ENCODE measurements at regions not wholly inside any gene's neighbourhood (a gene's known extent, or its start where the extent isn't known, plus 50 kb on each side); places are given as distances from the start of the nearest gene placed in this dataset.

DNA sequence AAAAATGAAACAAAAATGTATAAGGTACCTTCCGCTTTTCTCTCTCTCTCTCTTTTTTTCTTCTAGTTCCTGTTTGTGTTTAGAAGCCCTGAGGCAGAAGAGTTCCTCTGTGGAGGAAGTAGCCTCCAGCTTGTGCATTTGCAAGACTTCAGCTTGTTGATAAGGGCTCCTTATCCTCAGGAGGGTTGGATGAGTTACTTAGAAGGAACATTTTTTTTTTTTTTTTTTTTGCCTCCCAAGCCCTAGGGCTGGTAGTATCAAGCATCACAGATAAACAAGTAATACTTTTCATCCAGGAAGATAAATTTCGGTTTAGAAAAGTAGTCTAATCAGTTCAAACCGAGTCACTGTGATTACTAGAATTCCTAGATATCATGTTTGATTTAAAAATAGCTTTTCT lies 91.0 kb upstream of the CBLB start:
- H3K4me3 Mint-ChIP-seq (ENCODE audit: unreplicated experiment), result no peak overlapping the region
- DNase-seq (ENCODE audit: low spot score), result no peak
- no peaks in the 10 kb centered on the region for H3K4me1 Mint-ChIP-seq (ENCODE audit: unreplicated experiment)
- H3K27me3 Mint-ChIP-seq (ENCODE audit: unreplicated experiment), result no peaks in the 10 kb centered on the region
- H3K9me3 Mint-ChIP-seq (ENCODE audit: unreplicated experiment), result no peaks in the 10 kb centered on the region
- no peak overlapping the region for H3K27ac Mint-ChIP-seq (ENCODE audit: unreplicated experiment)
- no peaks in the 10 kb centered on the region for H3K36me3 Mint-ChIP-seq (ENCODE audit: low read depth, unreplicated experiment)
- TF ChIP-seq, protein P1, sequence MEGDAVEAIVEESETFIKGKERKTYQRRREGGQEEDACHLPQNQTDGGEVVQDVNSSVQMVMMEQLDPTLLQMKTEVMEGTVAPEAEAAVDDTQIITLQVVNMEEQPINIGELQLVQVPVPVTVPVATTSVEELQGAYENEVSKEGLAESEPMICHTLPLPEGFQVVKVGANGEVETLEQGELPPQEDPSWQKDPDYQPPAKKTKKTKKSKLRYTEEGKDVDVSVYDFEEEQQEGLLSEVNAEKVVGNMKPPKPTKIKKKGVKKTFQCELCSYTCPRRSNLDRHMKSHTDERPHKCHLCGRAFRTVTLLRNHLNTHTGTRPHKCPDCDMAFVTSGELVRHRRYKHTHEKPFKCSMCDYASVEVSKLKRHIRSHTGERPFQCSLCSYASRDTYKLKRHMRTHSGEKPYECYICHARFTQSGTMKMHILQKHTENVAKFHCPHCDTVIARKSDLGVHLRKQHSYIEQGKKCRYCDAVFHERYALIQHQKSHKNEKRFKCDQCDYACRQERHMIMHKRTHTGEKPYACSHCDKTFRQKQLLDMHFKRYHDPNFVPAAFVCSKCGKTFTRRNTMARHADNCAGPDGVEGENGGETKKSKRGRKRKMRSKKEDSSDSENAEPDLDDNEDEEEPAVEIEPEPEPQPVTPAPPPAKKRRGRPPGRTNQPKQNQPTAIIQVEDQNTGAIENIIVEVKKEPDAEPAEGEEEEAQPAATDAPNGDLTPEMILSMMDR (IDR thresholded peaks at IDR 0.05; ENCODE audit: unreplicated experiment), result no peak

DNA sequence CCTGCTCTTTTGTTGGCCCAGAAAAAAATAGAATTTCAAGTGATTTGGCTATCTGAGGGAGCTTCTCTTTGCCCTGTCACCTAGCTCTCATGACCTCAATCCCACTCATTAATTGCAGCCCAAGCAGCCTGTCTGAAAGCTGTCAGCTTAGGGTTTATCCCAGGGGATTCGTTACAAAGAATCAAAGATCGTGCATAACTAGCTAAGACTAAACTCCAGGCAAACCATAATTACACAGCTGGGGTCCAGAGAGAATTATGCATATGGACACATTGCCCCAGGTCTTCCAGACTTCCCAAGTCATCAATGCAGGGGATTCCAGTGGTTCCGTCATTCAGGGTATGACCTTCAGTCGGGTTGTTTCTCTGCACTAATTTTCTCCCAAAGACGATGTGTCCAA lies 91.6 kb upstream of the CBLB start:
- no peak overlapping the region for H3K4me3 Mint-ChIP-seq (ENCODE audit: unreplicated experiment)

DNA sequence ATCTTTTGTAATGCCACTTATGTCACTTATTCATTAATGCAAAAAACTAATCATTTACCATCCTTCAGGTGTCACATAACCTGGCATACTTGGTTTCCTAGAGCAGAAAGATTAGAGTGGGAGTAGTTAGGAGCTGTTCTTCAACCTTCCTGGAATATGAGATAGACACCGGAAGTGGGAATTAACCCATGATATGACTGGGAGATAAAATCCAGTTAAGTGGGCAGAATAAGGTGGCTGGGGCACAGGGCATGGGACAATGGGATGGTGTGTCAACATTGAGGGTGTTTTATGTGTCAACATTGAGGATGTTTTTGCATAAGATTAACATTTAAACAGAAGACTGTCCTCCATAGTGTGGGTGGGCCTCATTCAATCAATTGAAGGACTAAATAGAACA lies 94.3 kb upstream of the CBLB start:
- no peaks in the 10 kb centered on the region for H3K9me3 Mint-ChIP-seq (ENCODE audit: unreplicated experiment)
- no peaks in the 10 kb centered on the region for H3K27me3 Mint-ChIP-seq (ENCODE audit: unreplicated experiment)
- DNase-seq (ENCODE audit: low spot score), result no peak
- no peak overlapping the region for H3K4me3 Mint-ChIP-seq (ENCODE audit: unreplicated experiment)
- H3K27ac Mint-ChIP-seq (ENCODE audit: unreplicated experiment), result no peak overlapping the region
- TF ChIP-seq, protein P1 (IDR thresholded peaks at IDR 0.05; ENCODE audit: unreplicated experiment), result no peak
- H3K36me3 Mint-ChIP-seq (ENCODE audit: low read depth, unreplicated experiment), result no peaks in the 10 kb centered on the region
- H3K4me1 Mint-ChIP-seq (ENCODE audit: unreplicated experiment), result no peaks in the 10 kb centered on the region

More for the DNA sequence above, 91.6 kb upstream of the CBLB start:
- Mint-ChIP-seq H3K27me3 (ENCODE audit: unreplicated experiment) (no peaks in the 10 kb centered on the region), H3K36me3 (ENCODE audit: low read depth, unreplicated experiment) (no peaks in the 10 kb centered on the region), H3K4me1 (ENCODE audit: unreplicated experiment) (no peaks in the 10 kb centered on the region), H3K27ac (ENCODE audit: unreplicated experiment) (no peak overlapping the region), H3K9me3 (ENCODE audit: unreplicated experiment) (no peaks in the 10 kb centered on the region)
- DNase-seq (ENCODE audit: low spot score), result no peak
- TF ChIP-seq, protein P1 (IDR thresholded peaks at IDR 0.05; ENCODE audit: unreplicated experiment), result no peak

DNA sequence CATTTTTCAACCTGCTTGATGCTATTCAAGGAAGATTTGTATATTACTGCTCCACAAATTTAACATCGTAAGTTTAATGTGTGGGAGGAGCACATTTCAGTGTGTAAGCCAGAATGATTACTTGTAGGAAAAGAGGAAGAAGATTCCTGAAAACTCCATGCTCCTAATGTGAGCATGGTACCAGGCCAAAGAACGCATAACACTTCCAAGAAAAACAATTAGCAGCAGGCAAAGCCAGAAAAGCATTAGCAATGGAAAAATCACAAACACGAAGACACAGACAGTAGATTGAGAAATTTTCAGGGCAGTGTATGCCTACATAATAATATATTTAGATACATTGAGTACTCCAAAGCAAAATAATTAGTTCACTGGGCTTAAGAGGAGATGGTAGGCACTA lies 96.6 kb upstream of the CBLB start:
- H3K27me3 Mint-ChIP-seq (ENCODE audit: unreplicated experiment), result no peaks in the 10 kb centered on the region
- TF ChIP-seq, protein P1 (IDR thresholded peaks at IDR 0.05; ENCODE audit: unreplicated experiment), result no peak
- H3K36me3 Mint-ChIP-seq (ENCODE audit: low read depth, unreplicated experiment), result no peaks in the 10 kb centered on the region
- no peak overlapping the region for H3K4me3 Mint-ChIP-seq (ENCODE audit: unreplicated experiment)
- no peaks in the 10 kb centered on the region for H3K9me3 Mint-ChIP-seq (ENCODE audit: unreplicated experiment)
- H3K4me1 Mint-ChIP-seq (ENCODE audit: unreplicated experiment), result no peaks in the 10 kb centered on the region
- DNase-seq (ENCODE audit: low spot score), result no peak
- H3K27ac Mint-ChIP-seq (ENCODE audit: unreplicated experiment), result no peak overlapping the region

DNA sequence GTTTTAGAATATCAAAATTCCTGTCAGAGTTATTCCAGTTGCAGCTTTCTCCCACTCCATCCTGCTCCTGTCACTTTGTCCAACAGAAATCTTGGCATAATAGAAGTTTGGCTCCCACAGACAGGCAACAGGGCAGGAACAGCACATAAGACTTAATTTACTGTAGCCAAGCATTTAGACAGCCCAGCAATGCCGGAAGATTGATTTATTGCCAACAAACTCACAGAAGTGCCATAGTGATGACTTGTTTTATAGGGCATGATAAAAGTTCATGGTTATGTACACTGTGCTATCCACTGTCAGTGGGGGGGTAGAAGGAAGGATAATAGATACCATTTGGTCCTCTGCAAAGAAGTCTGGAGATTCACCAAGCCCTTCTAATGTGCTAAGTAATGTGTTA lies 98.3 kb upstream of the CBLB start:
- Mint-ChIP-seq H3K4me1 (ENCODE audit: unreplicated experiment) (no peaks in the 10 kb centered on the region), H3K27ac (ENCODE audit: unreplicated experiment) (no peak overlapping the region), H3K4me3 (ENCODE audit: unreplicated experiment) (no peak overlapping the region), H3K36me3 (ENCODE audit: low read depth, unreplicated experiment) (peaks cover 5% of the 10 kb centered on the region), H3K9me3 (ENCODE audit: unreplicated experiment) (peaks cover 15% of the 10 kb centered on the region), H3K27me3 (ENCODE audit: unreplicated experiment) (no peaks in the 10 kb centered on the region)
- TF ChIP-seq, protein P1 (IDR thresholded peaks at IDR 0.05; ENCODE audit: unreplicated experiment), result no peak
- no peak for DNase-seq (ENCODE audit: low spot score)

Data from endothelial cell (in vitro differentiated cells).